ENCODE measurements at regions not wholly inside any gene's neighbourhood (a gene's known extent, or its start where the extent isn't known, plus 50 kb on each side); places are given as distances from the start of the nearest gene placed in this dataset.

- TF ChIP-seq CTCF (conservative IDR thresholded peaks at IDR 0.05; ENCODE audit: low read depth, low read length) (no peak), EZH2 (IDR thresholded peaks at IDR 0.05; ENCODE audit: low read length, unreplicated experiment) (no peak)
These were observed 246.1 kb upstream of the MEF2C start for GRCh38 chr5:89128906-89129625.

Data from PC-3 (cell line).